ENCODE measurements at regions not wholly inside any gene's neighbourhood (a gene's known extent, or its start where the extent isn't known, plus 50 kb on each side); places are given as distances from the start of the nearest gene placed in this dataset.

- Mint-ChIP-seq H3K4me3 (no peak overlapping the region), H3K27me3 (peaks cover 15 to 28% of the 10 kb centered on the region in 2 donors), H3K9me3 (no peaks in the 10 kb centered on the region), H3K27ac (no peak overlapping the region), H3K4me1 (ENCODE audit: low read depth in 2 of 2) (peaks cover 3 to 7% of the 10 kb centered on the region in 2 donors), H3K36me3 (no peaks in the 10 kb centered on the region)
- DNase-seq (ENCODE audit: low spot score) (no peak), ATAC-seq (no peak)
These were observed 175.5 kb upstream of the MVB12B start for GRCh38 chr9:126151031-126151685.

GRCh38 chr9:126151686-126152134 is 174.9 kb upstream of the MVB12B start:
- no peak for DNase-seq (ENCODE audit: low spot score)
- Mint-ChIP-seq H3K27ac (no peak overlapping the region), H3K4me3 (no peak overlapping the region), H3K9me3 (no peaks in the 10 kb centered on the region), H3K4me1 (ENCODE audit: low read depth in 2 of 2) (peaks cover under 1 to 1% of the 10 kb centered on the region in 2 donors), H3K27me3 (peaks cover 11 to 23% of the 10 kb centered on the region in 2 donors), H3K36me3 (no peaks in the 10 kb centered on the region)
- no peak for ATAC-seq

GRCh38 chr9:126152622-126153362 is 173.8 kb upstream of the MVB12B start:
- H3K9me3 Mint-ChIP-seq, result no peaks in the 10 kb centered on the region
- DNase-seq (ENCODE audit: low spot score), result no peak
- H3K27me3 Mint-ChIP-seq, result peaks cover 13 to 28% of the 10 kb centered on the region in 2 donors
- no peak overlapping the region for H3K27ac Mint-ChIP-seq
- H3K4me3 Mint-ChIP-seq, result no peak overlapping the region
- no peak for ATAC-seq
- H3K36me3 Mint-ChIP-seq, result no peaks in the 10 kb centered on the region
- no peaks in the 10 kb centered on the region for H3K4me1 Mint-ChIP-seq (ENCODE audit: low read depth in 2 of 2)

- Mint-ChIP-seq H3K9me3 (no peaks in the 10 kb centered on the region), H3K27me3 (peaks cover 13 to 29% of the 10 kb centered on the region in 2 donors), H3K36me3 (no peaks in the 10 kb centered on the region), H3K4me1 (ENCODE audit: low read depth in 2 of 2) (no peaks in the 10 kb centered on the region), H3K4me3 (no peak overlapping the region), H3K27ac (no peak overlapping the region)
- ATAC-seq (no peak), DNase-seq (ENCODE audit: low spot score) (no peak)
These were observed 173.2 kb upstream of the MVB12B start for GRCh38 chr9:126153382-126153781.

- no peak for ATAC-seq
- DNase-seq (ENCODE audit: low spot score), result no peak
- Mint-ChIP-seq H3K27me3 (peaks cover 10 to 29% of the 10 kb centered on the region in 2 donors), H3K4me1 (ENCODE audit: low read depth in 2 of 2) (no peaks in the 10 kb centered on the region), H3K27ac (no peak overlapping the region), H3K9me3 (no peaks in the 10 kb centered on the region), H3K4me3 (no peak overlapping the region), H3K36me3 (no peaks in the 10 kb centered on the region)
These were observed 172.3 kb upstream of the MVB12B start for GRCh38 chr9:126154182-126154827.

- DNase-seq (ENCODE audit: low spot score) (no peak), ATAC-seq (no peak)
- no peak overlapping the region for H3K27ac Mint-ChIP-seq
- no peak overlapping the region for H3K4me3 Mint-ChIP-seq
- no peaks in the 10 kb centered on the region for H3K9me3 Mint-ChIP-seq
- peaks cover 10 to 29% of the 10 kb centered on the region in 2 donors for H3K27me3 Mint-ChIP-seq
- H3K36me3 Mint-ChIP-seq, result no peaks in the 10 kb centered on the region
- no peaks in the 10 kb centered on the region for H3K4me1 Mint-ChIP-seq (ENCODE audit: low read depth in 2 of 2)
These were observed 171.8 kb upstream of the MVB12B start for GRCh38 chr9:126154869-126155268.

- Mint-ChIP-seq H3K27me3 (peaks cover 10 to 29% of the 10 kb centered on the region in 2 donors), H3K36me3 (no peaks in the 10 kb centered on the region), H3K9me3 (no peaks in the 10 kb centered on the region), H3K4me3 (no peak overlapping the region), H3K4me1 (ENCODE audit: low read depth in 2 of 2) (no peaks in the 10 kb centered on the region), H3K27ac (no peak overlapping the region)
- DNase-seq (ENCODE audit: low spot score), result no peak
- ATAC-seq, result no peak
These were observed 170.6 kb upstream of the MVB12B start for GRCh38 chr9:126155756-126156664.

- no peak for ATAC-seq
- Mint-ChIP-seq H3K4me3 (no peak overlapping the region), H3K36me3 (no peaks in the 10 kb centered on the region), H3K27ac (no peak overlapping the region), H3K4me1 (ENCODE audit: low read depth in 2 of 2) (no peaks in the 10 kb centered on the region), H3K9me3 (no peaks in the 10 kb centered on the region), H3K27me3 (peaks cover 10 to 29% of the 10 kb centered on the region in 2 donors)
- no peak for DNase-seq (ENCODE audit: low spot score)
These were observed 169.7 kb upstream of the MVB12B start for GRCh38 chr9:126156898-126157297.

GRCh38 chr9:126157423-126157822 is 169.2 kb upstream of the MVB12B start:
- Mint-ChIP-seq H3K36me3 (no peaks in the 10 kb centered on the region), H3K9me3 (no peaks in the 10 kb centered on the region), H3K4me3 (no peak overlapping the region), H3K27ac (no peak overlapping the region), H3K27me3 (peaks cover 8 to 29% of the 10 kb centered on the region in 2 donors), H3K4me1 (ENCODE audit: low read depth in 2 of 2) (no peaks in the 10 kb centered on the region)
- DNase-seq (ENCODE audit: low spot score), result no peak
- no peak for ATAC-seq

- Mint-ChIP-seq H3K4me3 (no peak overlapping the region), H3K4me1 (ENCODE audit: low read depth in 2 of 2) (no peaks in the 10 kb centered on the region), H3K27me3 (peaks cover 8 to 28% of the 10 kb centered on the region in 2 donors), H3K36me3 (no peaks in the 10 kb centered on the region), H3K27ac (no peak overlapping the region), H3K9me3 (no peaks in the 10 kb centered on the region)
- DNase-seq (ENCODE audit: low spot score), result no peak
- ATAC-seq, result no peak
These were observed 168.6 kb upstream of the MVB12B start for GRCh38 chr9:126157826-126158587.

- no peaks in the 10 kb centered on the region for H3K36me3 Mint-ChIP-seq
- no peaks in the 10 kb centered on the region for H3K4me1 Mint-ChIP-seq (ENCODE audit: low read depth in 2 of 2)
- no peak overlapping the region for H3K27ac Mint-ChIP-seq
- ATAC-seq (no peak), DNase-seq (ENCODE audit: low spot score) (no peak)
- peaks cover 3 to 20% of the 10 kb centered on the region in 2 donors for H3K27me3 Mint-ChIP-seq
- H3K9me3 Mint-ChIP-seq, result no peaks in the 10 kb centered on the region
- no peak overlapping the region for H3K4me3 Mint-ChIP-seq
These were observed 167.8 kb upstream of the MVB12B start for GRCh38 chr9:126158588-126159429.

GRCh38 chr9:126159430-126160060 is 167.1 kb upstream of the MVB12B start:
- Mint-ChIP-seq H3K4me1 (ENCODE audit: low read depth in 2 of 2) (no peaks in the 10 kb centered on the region), H3K36me3 (no peaks in the 10 kb centered on the region), H3K9me3 (no peaks in the 10 kb centered on the region), H3K27me3 (peaks cover 3 to 13% of the 10 kb centered on the region in 2 donors), H3K27ac (no peak overlapping the region), H3K4me3 (no peak overlapping the region)
- ATAC-seq, result no peak
- DNase-seq (ENCODE audit: low spot score), result no peak

Measured in natural killer cell treated with Interleukin-12 subunit alpha and Interleukin-12 subunit beta and Interleukin-15 and Interleukin-18, amount 100 ng/mL, for 72 hours (primary cell).